IPS DF 6.9 (cell line): ENCODE measurements at regions not wholly inside any gene's neighbourhood (a gene's known extent, or its start where the extent isn't known, plus 50 kb on each side); places are given as distances from the start of the nearest gene placed in this dataset.

Experiments used
- DNase-seq: peaks from one replicate; pipeline ENCODE4 v3.0.0-alpha.2; 2013; ENCODE audit warnings: low read depth, low spot score
- H3K27ac ChIP-seq: one replicate; pipeline ENCODE4 v1.5.1; 2013; ENCODE audit warnings: low read length, control low read depth
- H3K27me3 ChIP-seq: 2 replicates; pipeline ENCODE4 v1.6.1; 2013; ENCODE audit warnings: mild to moderate bottlenecking, low read length; ENCODE audit not compliant: control insufficient read depth, insufficient read depth
- H3K36me3 ChIP-seq: 2 replicates; pipeline ENCODE4 v1.6.1; 2013; ENCODE audit warnings: low read length; ENCODE audit not compliant: control insufficient read depth, insufficient read depth
- H3K4me1 ChIP-seq: 2 replicates; pipeline ENCODE4 v1.6.1; 2013; ENCODE audit warnings: low read length; ENCODE audit not compliant: control insufficient read depth, insufficient read depth
- H3K4me3 ChIP-seq: 2 replicates; pipeline ENCODE4 v1.5.1; 2013; ENCODE audit warnings: mild to moderate bottlenecking, low read length
- H3K9me3 ChIP-seq: 2 replicates; pipeline ENCODE4 v1.6.1; 2013; ENCODE audit warnings: low read length, inconsistent platforms; ENCODE audit not compliant: control insufficient read depth, insufficient read depth
- WGBS: extraction: QIAGEN DNeasy Blood & Tissue Kit; methylation state at CpG from one replicate; pipeline ENCODE4 v1.1.7; 2013; ENCODE audit warnings: mixed read lengths, missing lambda C conversion rate; ENCODE audit not compliant: insufficient read length, insufficient coverage; 5-methylcytosine and 5-hydroxymethylcytosine counted together

DNA sequence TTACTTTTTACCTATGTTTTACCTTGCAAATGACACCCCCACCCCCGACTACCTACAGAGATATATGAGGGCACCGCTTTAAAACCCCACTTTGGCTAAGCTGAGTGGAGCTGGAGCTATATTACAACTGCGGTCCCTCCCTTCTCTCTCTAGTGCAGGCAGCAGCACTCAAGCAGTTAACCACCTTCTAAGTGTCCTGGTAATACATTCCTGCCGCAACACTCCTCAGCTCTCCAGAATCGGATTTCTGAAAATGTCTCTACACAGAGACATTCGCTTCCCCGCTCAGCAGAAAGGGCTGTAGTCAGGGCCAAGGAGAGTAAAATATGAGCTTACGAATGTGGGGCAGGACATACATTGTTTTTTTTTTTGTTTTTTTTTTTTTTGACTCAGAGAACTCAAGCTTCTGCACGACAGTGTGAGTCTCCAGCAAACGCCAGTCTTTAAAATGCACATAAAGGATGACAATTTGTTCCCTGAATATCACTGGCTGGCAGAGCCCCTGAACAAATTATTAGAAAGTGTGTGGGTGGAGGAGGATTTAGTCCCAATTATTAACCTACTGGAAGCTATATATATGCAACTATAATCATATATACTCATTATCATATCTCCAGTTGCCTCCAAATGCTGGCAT lies 287.0 kb upstream of the TET2 start:
- no peaks in the 10 kb centered on the region for H3K9me3 ChIP-seq
- no peak overlapping the region for H3K27ac ChIP-seq
- H3K27me3 ChIP-seq, result no peaks in the 10 kb centered on the region
- DNase-seq, result no peak
- WGBS, result no CpG with 5 or more reads among the region's 10 CpGs
- no peak overlapping the region for H3K4me3 ChIP-seq
- no peaks in the 10 kb centered on the region for H3K4me1 ChIP-seq
- H3K36me3 ChIP-seq, result no peaks in the 10 kb centered on the region

DNA sequence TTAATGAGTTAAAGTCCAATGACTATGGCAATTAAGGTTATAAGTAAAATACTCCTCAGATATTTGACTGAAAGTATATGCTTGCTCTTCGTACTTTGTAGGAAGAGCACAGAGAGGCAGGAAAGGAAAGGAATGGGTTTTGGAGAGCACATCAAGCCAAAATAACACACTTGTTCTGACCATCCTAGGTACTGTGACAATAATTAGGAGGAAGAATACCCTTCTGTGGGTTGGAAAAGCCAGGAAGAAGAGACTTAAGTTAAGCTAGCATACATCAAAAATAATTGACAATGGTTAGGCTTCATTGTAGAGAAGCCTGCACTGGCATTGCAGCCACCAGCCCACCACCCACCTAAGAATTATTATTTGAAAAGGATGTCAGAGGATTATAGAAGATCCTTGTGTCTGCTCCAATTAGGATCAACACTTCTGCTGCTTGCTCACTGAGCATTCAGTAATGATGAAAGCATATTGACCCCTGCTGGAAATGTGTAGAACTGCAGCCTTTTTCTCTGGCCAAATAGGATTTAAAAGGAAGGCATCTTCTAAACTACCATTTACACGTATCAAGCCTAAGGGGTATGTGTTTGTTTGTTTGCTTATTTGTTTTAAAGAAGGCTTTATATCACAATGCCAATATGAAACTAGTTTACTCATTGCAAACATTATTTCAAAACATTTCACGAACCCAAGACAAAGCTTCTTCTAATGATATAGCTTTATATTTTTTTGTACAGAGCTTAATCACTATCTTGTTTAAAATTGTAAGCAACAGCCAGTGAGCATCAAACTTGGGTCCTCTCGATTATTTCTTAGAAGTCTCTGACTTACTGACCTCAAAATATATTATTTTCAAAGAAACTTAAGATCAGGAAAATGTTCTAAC lies 286.2 kb upstream of the TET2 start:
- H3K4me1 ChIP-seq, result no peaks in the 10 kb centered on the region
- no peaks in the 10 kb centered on the region for H3K27me3 ChIP-seq
- H3K27ac ChIP-seq, result no peak overlapping the region
- peak; percentile 41 for DNase-seq
- H3K9me3 ChIP-seq, result no peaks in the 10 kb centered on the region
- H3K4me3 ChIP-seq, result no peak overlapping the region
- WGBS, result no CpG with 5 or more reads among the region's 4 CpGs
- no peaks in the 10 kb centered on the region for H3K36me3 ChIP-seq

GRCh38 chr4:104866809-104867208 lies 279.9 kb upstream of the TET2 start:
- WGBS, result no CpG with 5 or more reads among the region's 4 CpGs
- DNase-seq, result no peak
- no peak overlapping the region for H3K27ac ChIP-seq

GRCh38 chr4:104868533-104868932 lies 278.1 kb upstream of the TET2 start:
- no peaks in the 10 kb centered on the region for H3K9me3 ChIP-seq
- H3K27ac ChIP-seq, result no peak overlapping the region
- H3K4me3 ChIP-seq, result no peak overlapping the region
- no peaks in the 10 kb centered on the region for H3K27me3 ChIP-seq
- peaks cover 1% of the 10 kb centered on the region; the same call in 1 of the 2 replicates for H3K4me1 ChIP-seq
- no peak for DNase-seq
- H3K36me3 ChIP-seq, result no peaks in the 10 kb centered on the region

More at GRCh38 chr4:104866809-104867208, 279.9 kb upstream of the TET2 start:
- no peaks in the 10 kb centered on the region for H3K36me3 ChIP-seq
- no peaks in the 10 kb centered on the region for H3K9me3 ChIP-seq
- no peaks in the 10 kb centered on the region for H3K27me3 ChIP-seq
- no peak overlapping the region for H3K4me3 ChIP-seq
- peaks cover 1% of the 10 kb centered on the region; the same call in 1 of the 2 replicates for H3K4me1 ChIP-seq

GRCh38 chr4:104868958-104869357 lies 277.7 kb upstream of the TET2 start:
- Histone ChIP-seq H3K27ac (no peak overlapping the region), H3K9me3 (no peaks in the 10 kb centered on the region), H3K4me1 (peaks cover 1% of the 10 kb centered on the region; the same call in 1 of the 2 replicates), H3K4me3 (no peak overlapping the region), H3K36me3 (no peaks in the 10 kb centered on the region), H3K27me3 (no peaks in the 10 kb centered on the region)
- no peak for DNase-seq
- WGBS, result no CpG with 5 or more reads among the region's 2 CpGs

DNA sequence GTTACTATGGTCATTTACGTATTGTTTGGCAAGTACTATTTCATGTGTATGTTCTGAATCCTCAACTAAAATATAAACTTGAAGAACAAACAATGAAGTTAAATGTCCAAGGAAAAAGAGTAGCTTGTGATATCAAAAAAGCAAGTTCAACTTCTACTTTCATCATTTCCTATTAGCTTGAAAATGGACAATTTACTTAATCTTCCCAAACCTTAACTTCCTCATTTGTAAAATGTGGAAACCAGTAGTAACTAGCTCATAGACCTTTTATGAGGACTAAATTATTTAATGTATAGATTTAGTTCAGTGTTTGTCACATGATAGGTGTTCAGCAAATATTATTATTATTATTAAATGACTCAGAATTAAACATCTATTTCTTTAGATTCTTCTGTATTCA lies 276.8 kb upstream of the TET2 start:
- DNase-seq, result no peak
- WGBS, result no CpG with 5 or more reads among the region's 1 CpG

DNA sequence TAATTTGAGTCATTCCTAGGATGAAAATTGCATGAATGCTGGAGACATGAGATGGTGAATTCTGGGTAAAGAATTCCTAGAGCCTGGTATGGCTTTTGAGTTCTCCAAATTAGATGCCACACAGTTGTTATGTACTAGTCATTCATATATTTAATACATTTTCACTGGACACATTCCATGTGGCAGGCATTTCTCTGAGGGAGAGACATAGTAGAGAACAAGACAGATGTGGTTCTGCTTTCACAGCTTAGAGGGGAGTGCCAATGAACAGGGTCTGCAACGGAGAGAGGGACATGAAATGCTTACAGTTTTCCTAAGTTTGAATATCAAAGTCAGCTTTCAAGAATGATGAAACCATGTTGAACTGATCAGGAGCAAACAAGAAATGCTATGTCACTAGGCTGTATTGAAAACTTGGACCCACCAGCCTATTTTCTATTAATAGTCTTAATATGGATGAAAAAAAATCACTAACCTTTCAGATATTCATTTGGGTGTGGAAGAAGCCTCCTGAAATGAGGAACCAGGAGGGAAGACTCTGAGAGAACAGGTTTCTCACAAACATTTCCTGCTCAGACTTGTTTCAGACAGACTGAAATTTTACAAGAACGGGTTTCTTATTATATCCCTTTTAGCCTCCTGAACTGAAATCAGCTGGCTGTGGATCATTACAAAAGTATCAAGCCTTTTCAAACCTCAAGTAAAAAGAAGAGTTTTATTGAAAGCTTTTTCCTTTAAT lies 276.0 kb upstream of the TET2 start:
- no peak overlapping the region for H3K27ac ChIP-seq
- no peaks in the 10 kb centered on the region for H3K27me3 ChIP-seq
- WGBS, result no CpG with 5 or more reads among the region's 2 CpGs
- H3K36me3 ChIP-seq, result no peaks in the 10 kb centered on the region
- H3K4me1 ChIP-seq, result peaks cover 1% of the 10 kb centered on the region; the same call in 1 of the 2 replicates
- H3K9me3 ChIP-seq, result no peaks in the 10 kb centered on the region
- DNase-seq, result no peak
- H3K4me3 ChIP-seq, result no peak overlapping the region

More for the DNA sequence above, 276.8 kb upstream of the TET2 start:
- H3K27ac ChIP-seq, result no peak overlapping the region
- peaks cover 1% of the 10 kb centered on the region; the same call in 1 of the 2 replicates for H3K4me1 ChIP-seq
- no peaks in the 10 kb centered on the region for H3K27me3 ChIP-seq
- H3K9me3 ChIP-seq, result no peaks in the 10 kb centered on the region
- H3K4me3 ChIP-seq, result no peak overlapping the region
- H3K36me3 ChIP-seq, result no peaks in the 10 kb centered on the region

DNA sequence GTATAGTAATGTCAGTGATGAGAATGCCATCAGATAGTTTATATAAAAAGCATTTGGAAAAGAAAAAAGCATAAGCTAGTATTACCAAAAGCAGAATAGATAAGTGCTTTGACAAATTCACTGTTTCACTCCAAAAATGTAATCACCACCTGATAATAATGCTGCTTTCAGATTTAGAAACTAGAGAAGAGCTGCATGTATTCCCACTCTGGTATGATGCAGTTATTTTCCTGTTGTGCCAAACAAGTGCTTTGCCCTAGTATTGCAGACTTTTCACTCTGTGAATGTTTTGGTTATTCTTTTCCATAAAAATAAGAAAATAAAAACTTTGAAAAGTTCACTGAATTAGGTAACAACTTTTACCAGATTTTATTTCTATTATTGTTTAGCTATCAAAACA lies 267.7 kb upstream of the TET2 start:
- Histone ChIP-seq H3K27me3 (no peaks in the 10 kb centered on the region), H3K4me1 (no peaks in the 10 kb centered on the region), H3K4me3 (no peak overlapping the region), H3K36me3 (no peaks in the 10 kb centered on the region), H3K9me3 (no peaks in the 10 kb centered on the region), H3K27ac (no peak overlapping the region)
- DNase-seq, result no peak

DNA sequence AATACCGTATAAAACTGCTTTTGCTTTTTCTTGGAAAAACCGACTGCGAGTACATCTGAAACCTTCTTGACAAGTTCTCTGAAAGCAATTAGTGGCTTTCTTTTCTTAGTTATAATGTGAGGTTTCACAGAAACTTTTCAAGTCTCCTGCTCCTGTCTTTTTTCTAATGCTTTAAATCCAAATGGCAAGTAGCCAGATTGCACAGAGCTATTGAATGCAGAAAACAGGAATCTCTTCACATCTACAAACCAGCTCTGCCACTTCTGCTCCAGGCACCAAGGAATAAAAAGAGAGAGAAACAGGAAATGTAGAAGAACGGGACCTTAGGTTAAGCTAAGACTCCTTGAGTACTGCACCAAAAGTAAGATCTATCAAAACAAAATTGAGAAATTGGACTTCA lies 267.3 kb upstream of the TET2 start:
- WGBS, result no CpG with 5 or more reads among the region's 4 CpGs
- no peak for DNase-seq
- Histone ChIP-seq H3K9me3 (no peaks in the 10 kb centered on the region), H3K4me3 (no peak overlapping the region), H3K27ac (no peak overlapping the region), H3K27me3 (no peaks in the 10 kb centered on the region), H3K4me1 (no peaks in the 10 kb centered on the region), H3K36me3 (no peaks in the 10 kb centered on the region)

DNA sequence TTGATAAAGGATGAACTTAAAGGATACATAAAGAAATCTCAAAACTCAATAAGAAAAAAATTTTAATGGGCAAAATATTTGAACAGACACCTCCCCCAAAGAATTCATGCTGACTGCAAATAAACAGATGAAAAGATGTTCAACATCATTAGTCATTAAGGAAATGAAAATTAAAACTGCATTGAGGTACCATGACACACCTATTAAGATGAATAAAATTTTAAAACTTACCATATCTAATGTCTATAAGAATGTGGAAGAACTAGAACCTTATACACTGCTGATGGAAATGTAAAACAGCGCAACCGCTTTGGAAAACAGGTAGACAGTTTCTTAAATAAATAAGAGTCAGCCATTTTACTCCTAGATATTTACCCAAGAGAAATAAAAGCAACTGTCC lies 266.8 kb upstream of the TET2 start:
- Histone ChIP-seq H3K27ac (no peak overlapping the region), H3K9me3 (no peaks in the 10 kb centered on the region), H3K36me3 (no peaks in the 10 kb centered on the region), H3K4me1 (no peaks in the 10 kb centered on the region), H3K27me3 (no peaks in the 10 kb centered on the region), H3K4me3 (no peak overlapping the region)
- no CpG with 5 or more reads among the region's 2 CpGs for WGBS
- DNase-seq, result no peak
